ENCODE measurements at regions not wholly inside any gene's neighbourhood (a gene's known extent, or its start where the extent isn't known, plus 50 kb on each side); places are given as distances from the start of the nearest gene placed in this dataset.
"Not testable (repeated sequence)": the region's sequence is repeated elsewhere in the genome, so short reads cannot be mapped to it uniquely, and the experiment has no call there.

DNA sequence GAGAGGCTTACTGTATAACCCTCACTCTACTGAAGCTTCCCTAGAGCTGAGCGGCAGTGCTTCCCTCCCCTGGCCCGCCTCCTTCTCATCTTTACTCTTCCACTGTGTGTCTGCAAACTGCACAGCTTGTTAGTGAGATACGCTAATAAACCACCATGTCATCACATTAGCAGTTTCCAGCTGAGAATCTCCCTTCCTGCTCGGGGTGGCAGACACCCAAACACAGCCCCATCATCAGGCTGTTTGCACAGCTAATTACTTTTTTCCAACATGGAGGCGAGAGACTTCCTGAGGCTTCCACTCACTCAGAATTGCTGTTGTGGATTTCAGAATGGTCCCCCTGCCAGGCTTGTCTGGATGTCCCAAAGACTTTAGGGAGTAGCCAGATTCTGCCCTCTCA, 444.9 kb upstream of the SULF2 start:
- FAIRE-seq = no peak
- no peak for DNase-seq (ENCODE audit: extremely low spot score, insufficient read length, low read depth)

DNA sequence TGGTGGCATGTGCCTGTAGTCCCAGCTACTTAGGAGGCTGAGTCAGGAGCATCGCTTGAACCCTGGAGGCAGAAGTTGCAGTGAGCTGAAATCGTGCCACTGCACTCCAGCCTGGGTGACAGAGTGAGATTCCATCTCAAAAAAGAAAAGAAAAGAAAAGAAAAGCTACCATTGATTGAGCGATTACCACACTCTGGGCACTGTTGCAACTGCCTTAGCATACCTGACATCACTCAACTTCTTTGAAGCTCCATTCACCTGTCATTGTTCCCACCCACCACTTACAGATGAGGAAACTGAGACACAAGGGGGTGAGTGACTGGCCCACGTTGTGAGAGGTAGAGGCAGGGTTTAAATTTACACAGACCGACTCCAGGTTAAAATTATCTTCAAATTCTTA, 442.1 kb upstream of the SULF2 start:
- DNase-seq (ENCODE audit: extremely low spot score, insufficient read length, low read depth) (no peak), FAIRE-seq (no peak)

GRCh38 chr20:48226642-48227041, 441.4 kb upstream of the SULF2 start:
- DNase-seq (ENCODE audit: extremely low spot score, insufficient read length, low read depth) = no peak
- FAIRE-seq = no peak

GRCh38 chr20:48224533-48225050, 439.3 kb upstream of the SULF2 start:
- DNase-seq (ENCODE audit: extremely low spot score, insufficient read length, low read depth) = no peak
- no peak for FAIRE-seq

GRCh38 chr20:48223715-48224114, 438.4 kb upstream of the SULF2 start:
- DNase-seq (ENCODE audit: extremely low spot score, insufficient read length, low read depth) = no peak
- no peak for FAIRE-seq

DNA sequence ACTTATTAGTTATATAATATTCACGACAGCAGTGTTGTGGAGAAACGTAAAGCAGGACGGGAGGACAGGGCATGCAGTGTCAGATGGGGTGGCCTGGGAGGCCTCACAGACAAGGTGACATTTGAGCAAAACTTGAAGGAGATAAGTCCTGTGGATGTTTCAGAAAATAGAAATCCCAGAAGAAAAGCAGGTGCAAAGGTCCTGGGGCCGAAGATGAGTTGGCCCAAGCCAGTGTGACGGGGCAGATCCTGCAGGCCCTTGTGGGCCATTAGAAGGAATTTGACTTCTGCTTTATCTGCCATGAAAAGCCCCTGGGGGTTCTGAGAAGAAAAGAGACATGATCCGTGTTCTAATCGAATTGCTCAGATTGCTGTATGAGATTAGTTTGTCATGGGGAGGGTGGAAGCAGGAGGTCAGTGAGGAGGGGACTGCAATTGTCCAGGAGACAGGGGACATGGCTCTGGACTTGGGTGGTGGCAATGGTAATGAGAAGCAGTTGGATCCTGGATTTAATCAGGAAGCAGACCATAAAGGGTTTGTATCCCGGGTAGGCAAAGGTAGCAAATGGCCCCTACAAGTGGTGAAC, 437.4 kb upstream of the SULF2 start:
- DNase-seq (ENCODE audit: extremely low spot score, insufficient read length, low read depth) = no peak
- FAIRE-seq = no peak

GRCh38 chr20:48220033-48220633, 434.9 kb upstream of the SULF2 start:
- FAIRE-seq = no peak

DNA sequence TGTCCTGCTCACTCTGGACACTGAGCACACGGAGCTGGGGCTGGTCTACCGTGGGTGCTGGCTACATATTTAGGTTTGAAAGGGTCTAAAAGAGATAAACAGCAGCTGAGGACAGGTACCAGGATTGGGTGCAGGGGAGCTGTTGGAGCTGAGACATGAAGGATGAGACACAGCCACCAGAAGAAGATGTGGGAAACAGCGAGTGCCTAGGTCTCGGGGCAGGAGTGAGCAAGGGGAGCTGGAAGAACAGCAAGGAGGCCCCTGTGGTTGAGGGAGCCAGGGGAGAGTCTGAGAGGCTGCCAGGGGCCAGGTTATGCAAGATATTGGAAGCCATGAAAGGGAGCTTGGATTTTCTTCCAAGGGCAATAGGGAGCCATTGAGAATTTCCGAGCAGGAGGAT, 434.0 kb upstream of the SULF2 start:
- no peak for DNase-seq (ENCODE audit: extremely low spot score, insufficient read length, low read depth)
- no peak for FAIRE-seq

More at GRCh38 chr20:48220033-48220633, 434.9 kb upstream of the SULF2 start:
- DNase-seq (ENCODE audit: extremely low spot score, insufficient read length, low read depth) = no peak

GRCh38 chr20:48217190-48217589, 431.9 kb upstream of the SULF2 start:
- no peak for FAIRE-seq
- no peak for DNase-seq (ENCODE audit: extremely low spot score, insufficient read length, low read depth)

- DNase-seq (ENCODE audit: extremely low spot score, insufficient read length, low read depth) (no peak), FAIRE-seq (no peak)
These were observed 430.3 kb upstream of the SULF2 start for GRCh38 chr20:48215536-48215935.

GRCh38 chr20:48214601-48215000, 429.3 kb upstream of the SULF2 start:
- DNase-seq (ENCODE audit: extremely low spot score, insufficient read length, low read depth) = no peak
- no peak for FAIRE-seq

DNA sequence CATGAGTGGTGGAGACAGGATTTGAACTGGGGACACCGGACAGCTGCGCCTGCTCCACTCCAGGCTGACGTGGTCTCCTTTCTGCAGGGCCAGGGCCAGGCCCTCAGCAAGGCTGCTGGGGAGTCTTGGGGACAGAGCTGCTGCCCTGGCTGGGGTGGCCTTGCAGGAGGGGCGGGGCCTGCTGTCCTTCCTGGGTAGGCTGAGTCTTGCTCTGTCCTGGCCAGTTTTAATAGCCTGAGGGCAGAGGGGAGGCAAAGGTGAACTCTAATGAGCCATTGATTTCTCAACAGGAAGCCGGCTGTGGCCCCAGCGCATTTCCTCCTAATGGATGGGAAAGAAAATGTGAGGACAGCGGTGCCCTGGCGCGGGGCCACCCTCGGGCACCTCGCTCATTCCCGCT, 428.4 kb upstream of the SULF2 start:
- not testable (repeated sequence) for FAIRE-seq; DNase-seq (ENCODE audit: extremely low spot score, insufficient read length, low read depth)

- no peak for FAIRE-seq
These were observed 427.7 kb upstream of the SULF2 start for GRCh38 chr20:48212806-48213509.

GRCh38 chr20:48211847-48212246, 426.6 kb upstream of the SULF2 start:
- no peak for DNase-seq (ENCODE audit: extremely low spot score, insufficient read length, low read depth)
- FAIRE-seq = no peak

More at GRCh38 chr20:48212806-48213509, 427.7 kb upstream of the SULF2 start:
- no peak for DNase-seq (ENCODE audit: extremely low spot score, insufficient read length, low read depth)

GRCh38 chr20:48211238-48211637, 426.0 kb upstream of the SULF2 start:
- FAIRE-seq = no peak

GRCh38 chr20:48210111-48211027, 425.1 kb upstream of the SULF2 start:
- no peak for DNase-seq (ENCODE audit: extremely low spot score, insufficient read length, low read depth)
- FAIRE-seq = no peak

More at GRCh38 chr20:48211238-48211637, 426.0 kb upstream of the SULF2 start:
- no peak for DNase-seq (ENCODE audit: extremely low spot score, insufficient read length, low read depth)

DNA sequence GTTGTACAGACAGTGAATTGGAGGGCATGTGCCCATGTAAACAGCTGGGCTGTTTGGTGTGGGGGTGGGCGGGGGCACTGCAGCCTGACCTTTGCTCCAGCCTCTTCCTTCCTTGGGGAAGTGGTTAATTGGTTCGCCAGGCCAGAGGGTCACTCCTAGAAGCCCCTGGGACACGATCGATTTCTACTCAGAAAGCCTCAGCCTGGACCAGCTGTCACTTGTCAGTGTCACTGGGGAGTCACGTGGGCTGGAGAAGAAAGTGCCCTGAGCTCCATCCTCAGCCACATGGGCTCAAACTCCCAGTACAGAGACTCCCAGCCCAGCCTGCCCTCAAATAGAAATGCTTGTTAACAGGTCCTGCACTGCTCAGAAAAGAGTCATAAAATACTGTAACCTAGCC, 423.8 kb upstream of the SULF2 start:
- no peak for DNase-seq (ENCODE audit: extremely low spot score, insufficient read length, low read depth)
- FAIRE-seq = no peak

DNA sequence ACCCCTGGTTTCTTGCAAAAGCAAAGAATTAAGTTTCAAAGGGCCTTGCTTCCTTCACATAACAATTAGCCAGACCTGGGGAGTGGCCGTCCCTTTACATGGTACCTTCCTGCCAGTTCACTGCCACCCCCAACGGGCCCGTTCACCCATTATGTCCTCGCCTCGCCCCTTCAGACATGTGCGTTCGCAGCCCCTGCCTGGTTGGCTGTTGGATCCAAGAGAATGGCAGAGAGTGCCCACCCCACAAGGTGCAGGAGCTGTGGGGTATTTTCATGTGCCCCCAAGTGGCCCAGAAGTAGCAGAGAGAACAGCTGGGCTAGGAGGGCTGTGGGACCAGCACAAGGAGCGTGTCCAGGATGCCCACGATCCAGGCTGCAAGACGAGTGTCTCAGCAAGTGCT, 422.9 kb upstream of the SULF2 start:
- DNase-seq (ENCODE audit: extremely low spot score, insufficient read length, low read depth) (no peak), FAIRE-seq (no peak)

DNA sequence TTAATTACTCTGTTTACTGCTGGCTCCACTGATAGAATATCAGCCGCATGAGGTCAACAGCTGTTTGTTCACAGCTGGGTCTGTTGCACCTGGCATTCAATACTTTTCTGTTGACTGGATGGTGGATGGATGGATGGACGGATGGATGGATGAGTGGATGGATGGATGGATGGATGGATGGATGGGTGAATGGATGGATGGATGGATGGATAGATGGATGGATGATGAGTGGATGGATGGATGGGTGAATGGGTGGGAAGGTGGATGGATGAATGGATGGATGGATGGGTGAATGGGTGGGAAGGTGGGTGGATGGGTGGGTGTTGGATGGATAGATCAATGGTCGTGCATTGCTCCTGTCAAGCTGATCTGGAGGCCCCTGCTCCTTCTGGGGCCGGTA, 422.2 kb upstream of the SULF2 start:
- DNase-seq (ENCODE audit: extremely low spot score, insufficient read length, low read depth) (no peak), FAIRE-seq (no peak)

DNA sequence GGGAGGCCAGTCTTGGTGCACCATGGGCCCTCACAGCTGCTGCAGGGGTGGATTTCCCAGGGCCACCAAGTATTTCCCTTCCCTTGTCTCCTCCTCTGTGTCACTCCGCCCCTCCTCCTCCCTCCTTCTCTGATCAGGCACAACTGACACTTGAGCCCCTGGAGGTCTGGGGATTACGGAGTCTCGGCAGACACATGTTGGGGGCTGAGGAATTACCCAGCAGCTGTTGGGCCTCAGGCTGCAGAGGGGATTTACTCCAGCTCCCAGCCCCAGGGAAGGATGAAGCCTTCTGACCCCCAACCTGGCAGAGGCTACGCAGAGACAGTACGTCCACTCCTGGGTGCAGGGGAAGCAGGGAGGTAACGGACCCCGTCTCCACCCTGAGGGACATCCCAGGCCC, 420.5 kb upstream of the SULF2 start:
- DNase-seq (ENCODE audit: extremely low spot score, insufficient read length, low read depth) = no peak
- FAIRE-seq = no peak

All from GM18507 (cell line).